ENCODE measurements at regions not wholly inside any gene's neighbourhood (a gene's known extent, or its start where the extent isn't known, plus 50 kb on each side); places are given as distances from the start of the nearest gene placed in this dataset.
"Not testable (repeated sequence)": the region's sequence is repeated elsewhere in the genome, so short reads cannot be mapped to it uniquely, and the experiment has no call there.

DNA sequence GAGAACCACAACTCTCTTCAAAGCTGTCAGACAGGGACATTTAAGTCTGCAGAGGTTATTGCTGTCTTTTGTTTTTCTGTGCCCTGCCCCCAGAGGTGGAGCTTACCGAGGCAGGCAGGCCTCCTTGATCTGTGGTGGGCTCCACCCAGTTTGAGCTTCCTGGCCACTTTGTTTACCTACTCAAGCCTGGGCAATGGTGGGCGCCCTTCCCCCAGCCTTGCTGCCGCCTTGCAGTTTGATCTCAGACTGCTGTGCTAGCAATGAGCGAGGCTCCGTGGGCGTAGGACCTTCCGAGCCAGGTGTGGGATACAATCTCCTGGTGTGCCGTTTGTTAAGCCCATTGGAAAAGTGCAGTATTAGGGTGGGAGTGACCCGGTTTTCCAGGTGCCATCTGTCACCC is 822.1 kb downstream of the KCNMA1 start:
- not testable (repeated sequence) for DNase-seq

DNA sequence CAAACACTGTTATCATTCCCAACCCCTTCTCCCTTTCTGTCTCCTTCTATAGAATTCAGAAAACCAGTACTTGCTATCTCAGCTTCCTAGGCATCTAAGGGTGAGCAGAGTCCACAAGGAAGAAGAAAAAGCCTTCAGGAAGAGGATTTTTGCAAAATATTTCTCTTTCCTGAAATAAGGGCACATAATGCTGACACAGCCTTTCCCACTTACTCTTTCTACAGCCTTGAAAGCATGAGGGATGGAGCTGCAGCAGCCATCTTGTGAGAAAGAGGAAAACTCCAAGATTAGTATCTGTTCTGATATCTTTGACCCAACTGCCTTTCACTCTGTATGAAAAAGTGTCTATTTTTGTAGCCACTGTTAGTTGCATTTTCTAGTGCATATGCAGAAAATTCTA is 826.2 kb downstream of the KCNMA1 start:
- no peak for DNase-seq

DNA sequence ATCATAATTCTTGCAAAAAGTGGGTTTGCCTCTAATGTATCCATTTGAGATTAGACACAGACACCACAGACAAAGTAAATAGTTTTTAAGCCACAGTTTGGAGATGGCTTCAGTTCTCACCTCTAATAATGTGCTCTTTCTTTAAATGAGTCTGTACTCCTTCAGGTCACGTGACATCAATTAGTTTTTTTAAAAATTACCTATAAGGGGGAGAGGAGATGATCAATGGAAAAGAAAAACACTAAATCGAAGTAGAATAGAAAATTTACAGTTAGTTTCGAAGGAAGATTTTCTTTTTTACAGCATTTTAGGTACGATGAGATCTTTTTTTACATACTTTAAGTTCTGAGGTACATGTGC is 849.2 kb downstream of the KCNMA1 start:
- no peak for DNase-seq

- no peak for DNase-seq
Observed at GRCh38 chr10:76787746-76788451, 849.7 kb downstream of the KCNMA1 start.

DNA sequence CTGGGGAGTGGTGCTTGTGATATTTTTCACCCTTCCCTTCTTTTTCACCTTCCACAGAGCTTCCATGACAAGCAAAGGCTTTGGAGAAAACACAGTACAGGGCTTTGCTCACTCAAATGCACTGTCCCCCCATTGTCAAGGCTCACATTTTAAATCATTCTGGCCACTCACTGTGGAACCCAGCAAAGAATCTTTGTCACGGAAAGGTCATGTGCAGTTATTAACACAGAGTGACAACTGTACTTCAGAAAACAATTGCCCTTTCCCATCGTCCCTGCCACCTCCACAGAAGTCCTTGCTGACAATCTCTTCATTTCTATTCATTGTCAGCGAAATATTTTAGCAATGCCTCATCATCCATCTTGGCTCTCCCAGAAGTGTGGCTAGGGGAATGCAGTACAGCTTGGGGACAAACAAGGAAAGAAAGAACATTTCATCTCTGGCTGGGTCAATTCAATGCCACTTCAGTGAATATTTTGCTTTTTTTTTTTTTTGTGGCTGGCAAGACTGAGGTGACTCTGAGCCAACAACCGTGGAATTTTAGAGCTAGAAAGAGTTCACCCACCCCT is 851.0 kb downstream of the KCNMA1 start:
- DNase-seq = no peak

GRCh38 chr10:76784076-76784475 is 853.5 kb downstream of the KCNMA1 start:
- no peak for DNase-seq

DNA sequence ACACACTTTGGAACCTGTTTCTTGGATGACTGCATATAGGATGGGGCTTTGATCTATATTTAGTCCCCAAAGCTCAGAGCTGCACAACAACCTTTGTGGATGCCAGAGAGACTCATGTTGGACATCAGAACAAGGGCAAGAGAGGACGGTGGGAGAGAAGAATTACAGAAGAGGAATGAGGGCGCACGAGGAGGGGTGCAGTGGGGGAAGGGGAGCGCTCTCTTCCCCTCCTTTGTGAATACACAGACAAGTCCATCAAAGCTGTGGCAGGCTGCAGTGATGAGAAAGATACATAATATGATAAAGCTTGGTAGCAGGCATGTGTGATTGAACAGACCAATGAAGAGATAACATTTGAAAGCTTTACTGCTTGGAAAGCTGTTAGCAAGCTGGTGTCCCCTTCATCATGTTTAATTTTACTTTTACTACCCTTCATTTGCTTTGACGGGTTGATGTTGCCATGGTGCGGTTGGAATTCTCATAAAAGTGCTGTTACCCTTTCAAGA is 857.8 kb downstream of the KCNMA1 start:
- no peak for DNase-seq

- no peak for DNase-seq
Observed at GRCh38 chr10:76778914-76779795, 858.5 kb downstream of the KCNMA1 start.

GRCh38 chr10:76774987-76775603 is 862.5 kb downstream of the KCNMA1 start:
- DNase-seq = no peak

GRCh38 chr10:76769582-76769981 is 868.0 kb downstream of the KCNMA1 start:
- no peak for DNase-seq

- DNase-seq = no peak
Observed at GRCh38 chr10:76769161-76769560, 868.4 kb downstream of the KCNMA1 start.

GRCh38 chr10:76766682-76767081 is 870.9 kb downstream of the KCNMA1 start:
- DNase-seq = no peak

DNA sequence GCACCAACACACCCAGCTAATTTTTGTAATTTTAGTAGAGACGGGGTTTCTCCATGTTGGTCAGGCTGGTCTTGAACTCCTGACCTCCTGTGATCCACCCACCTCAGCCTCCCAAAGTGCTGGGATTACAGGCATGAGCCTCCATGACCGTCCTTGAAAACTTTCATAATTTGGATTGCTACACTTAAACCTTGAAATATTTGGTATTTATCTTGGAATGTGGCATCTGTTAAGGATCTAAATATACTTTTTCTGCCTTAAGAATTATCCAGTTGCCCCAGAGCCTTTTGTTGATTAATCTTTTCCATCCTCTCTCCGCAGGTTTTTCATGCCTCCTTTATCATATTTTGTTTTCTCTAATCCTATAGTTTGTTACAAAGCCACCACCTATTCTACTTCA is 872.7 kb downstream of the KCNMA1 start:
- not testable (repeated sequence) for DNase-seq

- DNase-seq = no peak
Observed at GRCh38 chr10:76764177-76764576, 873.4 kb downstream of the KCNMA1 start.

DNA sequence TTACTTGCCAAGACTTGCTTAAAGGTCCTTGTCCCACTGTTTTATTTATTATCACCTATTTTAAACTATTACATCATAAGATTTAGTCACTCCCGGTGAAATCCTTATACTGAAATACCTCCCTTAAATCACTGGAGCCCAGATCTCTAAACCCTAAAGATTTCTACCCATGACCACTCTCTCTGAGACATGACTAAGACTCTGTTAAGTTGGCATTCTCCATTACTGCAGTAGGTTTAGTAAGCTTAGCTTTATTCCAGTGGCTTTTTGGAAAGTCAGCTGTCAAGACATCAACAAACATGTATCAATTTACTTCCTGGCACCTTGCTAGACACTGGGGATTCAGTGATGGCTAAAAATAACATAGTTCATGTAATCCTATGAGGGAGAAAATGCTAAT is 874.2 kb downstream of the KCNMA1 start:
- DNase-seq = no peak

DNA sequence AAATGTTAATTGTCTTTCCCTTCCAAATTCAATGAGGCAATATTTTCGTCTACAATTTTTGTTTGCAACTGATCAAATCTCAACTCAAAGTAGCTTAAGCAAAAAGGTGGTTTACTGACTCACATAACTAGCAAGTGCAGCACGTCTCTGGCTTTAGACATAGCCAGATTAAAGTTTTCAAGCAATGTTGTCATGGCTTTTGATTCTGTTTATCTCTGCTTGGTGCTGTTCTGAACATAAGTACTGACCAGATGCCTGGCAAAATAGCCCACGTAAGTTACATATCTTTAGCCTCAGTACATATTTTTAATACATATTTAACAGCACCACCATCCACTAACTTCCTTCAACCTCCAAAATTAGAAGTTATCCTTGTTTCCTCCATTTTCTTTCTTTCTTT is 877.9 kb downstream of the KCNMA1 start:
- no peak for DNase-seq

- DNase-seq = no peak
Observed at GRCh38 chr10:76743169-76743568, 894.4 kb downstream of the KCNMA1 start.

- no peak for DNase-seq
Observed at GRCh38 chr10:76740514-76740913, 897.1 kb downstream of the KCNMA1 start.

DNA sequence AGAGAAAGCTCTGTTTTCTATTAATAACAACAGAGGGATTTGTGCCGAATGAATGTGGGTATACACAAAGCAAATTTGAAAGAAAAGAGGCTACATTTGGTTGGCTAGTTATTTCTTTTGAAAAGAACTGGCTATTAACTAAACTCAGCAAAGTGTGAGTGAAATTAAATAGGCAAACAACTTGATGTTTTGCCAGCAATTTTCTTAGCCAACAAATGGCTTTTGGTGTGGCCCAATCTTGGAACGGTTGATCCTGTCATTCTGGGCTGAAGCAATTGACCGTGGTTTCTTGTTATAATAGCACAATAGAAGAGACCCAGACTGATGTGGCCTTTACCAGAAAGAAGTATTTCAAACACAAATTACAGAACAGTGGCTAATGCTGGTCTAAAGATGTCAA is 898.6 kb downstream of the KCNMA1 start:
- no peak for DNase-seq

- DNase-seq = no peak
Observed at GRCh38 chr10:76736815-76737618, 900.6 kb downstream of the KCNMA1 start.

GRCh38 chr10:76736392-76736791 is 901.2 kb downstream of the KCNMA1 start:
- DNase-seq = no peak

- no peak for DNase-seq
Observed at GRCh38 chr10:76735866-76736265, 901.7 kb downstream of the KCNMA1 start.
